GM18867 (cell line): ENCODE measurements at regions not wholly inside any gene's neighbourhood (a gene's known extent, or its start where the extent isn't known, plus 50 kb on each side); places are given as distances from the start of the nearest gene placed in this dataset.

Experiments used
- ATAC-seq: cut with Tn5 transposase; IDR thresholded peaks from one replicate; pipeline ENCODE4 v1.9.1; 2021; ENCODE audit warnings: mild to moderate bottlenecking, moderate library complexity; ENCODE audit not compliant: unreplicated experiment

DNA sequence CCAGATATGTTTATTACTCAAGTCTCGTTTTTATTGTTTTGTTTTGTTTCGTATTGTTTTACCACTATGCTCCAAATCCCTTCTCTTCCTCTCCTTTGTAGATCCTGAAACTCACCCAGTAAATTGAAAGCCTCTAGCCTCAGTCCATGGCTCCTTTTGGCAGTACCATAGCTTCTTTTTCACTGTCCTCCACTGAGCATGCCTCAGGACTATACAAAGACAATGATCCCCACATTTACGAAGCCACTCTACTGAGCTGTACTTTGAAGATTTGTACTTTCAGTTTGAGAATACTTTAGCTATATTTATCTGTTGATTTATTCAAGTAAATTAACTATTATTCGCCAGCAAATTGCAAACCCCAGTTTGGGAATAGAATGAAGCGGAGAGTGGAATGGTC, 159.1 kb upstream of the SLITRK3 start:
- no peak for ATAC-seq

- ATAC-seq, result no peak
Measured at GRCh38 chr3:165347526-165347925, 151.3 kb upstream of the SLITRK3 start.

- ATAC-seq, result no peak
Measured at GRCh38 chr3:165346503-165346902, 150.3 kb upstream of the SLITRK3 start.

GRCh38 chr3:165343185-165343584, 147.0 kb upstream of the SLITRK3 start:
- ATAC-seq, result no peak

DNA sequence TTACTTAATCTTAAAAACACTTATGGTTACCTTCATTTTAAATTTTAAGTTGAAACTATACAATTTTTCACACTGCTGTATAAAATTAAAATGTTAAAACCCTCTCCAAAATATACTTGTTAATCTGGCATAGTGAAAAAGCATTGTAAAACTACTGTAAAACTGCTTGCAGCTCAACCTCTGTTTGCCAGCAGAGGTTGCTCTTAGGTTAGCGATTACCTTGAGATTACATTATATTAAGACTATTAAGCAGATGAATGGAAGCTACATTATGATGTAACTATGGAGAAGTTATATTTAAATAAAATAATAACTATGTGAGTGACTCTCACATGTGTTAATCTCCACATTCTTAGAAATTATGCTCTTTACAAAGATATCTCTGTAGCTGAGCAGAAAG, 143.6 kb upstream of the SLITRK3 start:
- no peak for ATAC-seq

DNA sequence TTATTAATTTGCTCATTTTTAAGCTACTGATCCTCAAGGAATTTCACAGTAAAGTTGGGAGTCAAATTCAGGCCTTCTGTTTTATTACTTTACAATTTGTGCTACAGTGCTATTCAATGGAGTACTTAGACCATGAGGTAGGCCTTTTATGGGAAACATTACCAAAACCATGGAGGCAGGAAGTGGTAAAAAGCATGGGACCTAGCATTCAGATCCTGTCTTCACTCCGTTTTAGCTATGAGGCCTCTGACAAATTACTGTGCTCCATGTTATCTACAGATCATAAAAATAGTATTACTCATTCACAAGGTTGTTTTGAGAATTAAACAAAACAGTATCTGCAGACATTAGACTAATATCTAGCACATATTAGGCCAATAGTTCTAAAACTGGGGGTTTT, 140.6 kb upstream of the SLITRK3 start:
- no peak for ATAC-seq
